IgD-negative memory B cell (primary cell): ENCODE measurements at regions not wholly inside any gene's neighbourhood (a gene's known extent, or its start where the extent isn't known, plus 50 kb on each side); places are given as distances from the start of the nearest gene placed in this dataset.
"Not testable (repeated sequence)": the region's sequence is repeated elsewhere in the genome, so short reads cannot be mapped to it uniquely, and the experiment has no call there.

Experiments
- H3K27ac Mint-ChIP-seq, 3 donors: one replicate each; pipeline ENCODE4 v1.8.0; 2020 to 2022; ENCODE audit warnings: mild to moderate bottlenecking in 3 of 3, mixed read lengths in 3 of 3, moderate library complexity in 1 of 3
- H3K27me3 Mint-ChIP-seq: one replicate; pipeline ENCODE4 v1.8.0; 2021; ENCODE audit warnings: mixed read lengths
- H3K36me3 Mint-ChIP-seq: one replicate; pipeline ENCODE4 v1.8.0; 2020; ENCODE audit warnings: mild to moderate bottlenecking, mixed read lengths
- H3K4me1 Mint-ChIP-seq, 3 donors: one replicate each; pipeline ENCODE4 v1.8.0; 2020 to 2022; ENCODE audit warnings: mixed read lengths in 3 of 3, mild to moderate bottlenecking in 1 of 3
- H3K4me3 Mint-ChIP-seq, 4 donors: one replicate each; pipeline ENCODE4 v1.8.0; 2020 to 2022; ENCODE audit warnings: mild to moderate bottlenecking in 4 of 4, mixed read lengths in 4 of 4, moderate library complexity in 3 of 4
- H3K9me3 Mint-ChIP-seq, 3 donors: one replicate each; pipeline ENCODE4 v1.8.0; 2020 to 2021; ENCODE audit warnings: mixed read lengths in 3 of 3, mild to moderate bottlenecking in 1 of 3

DNA sequence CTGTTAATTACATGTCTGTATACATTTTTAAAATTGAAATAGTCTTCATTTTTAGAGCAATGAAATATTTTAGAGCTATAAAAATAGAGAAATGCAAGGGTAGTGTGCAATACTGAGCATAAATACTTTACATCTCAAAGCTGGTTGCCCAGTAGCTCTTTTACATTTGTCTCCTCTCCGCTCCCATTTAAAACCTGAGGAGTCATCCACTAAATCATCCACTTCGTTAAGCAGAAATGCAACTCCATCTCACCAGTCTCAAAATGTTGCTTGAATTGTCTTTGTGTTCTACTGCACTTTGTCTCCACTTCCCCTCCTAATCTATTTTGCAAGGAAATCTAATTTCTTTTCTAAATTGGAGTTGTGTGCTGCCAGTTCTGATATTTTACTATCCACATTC, 563.6 kb downstream of the VGLL3 start:
- Mint-ChIP-seq H3K9me3 (peaks cover 0 to 13% (median 6%) of the 10 kb centered on the region in 3 donors), H3K4me1 (no peaks in the 10 kb centered on the region), H3K4me3 (no peak overlapping the region), H3K27ac (no peak overlapping the region), H3K27me3 (no peaks in the 10 kb centered on the region), H3K36me3 (peaks cover 2% of the 10 kb centered on the region)

DNA sequence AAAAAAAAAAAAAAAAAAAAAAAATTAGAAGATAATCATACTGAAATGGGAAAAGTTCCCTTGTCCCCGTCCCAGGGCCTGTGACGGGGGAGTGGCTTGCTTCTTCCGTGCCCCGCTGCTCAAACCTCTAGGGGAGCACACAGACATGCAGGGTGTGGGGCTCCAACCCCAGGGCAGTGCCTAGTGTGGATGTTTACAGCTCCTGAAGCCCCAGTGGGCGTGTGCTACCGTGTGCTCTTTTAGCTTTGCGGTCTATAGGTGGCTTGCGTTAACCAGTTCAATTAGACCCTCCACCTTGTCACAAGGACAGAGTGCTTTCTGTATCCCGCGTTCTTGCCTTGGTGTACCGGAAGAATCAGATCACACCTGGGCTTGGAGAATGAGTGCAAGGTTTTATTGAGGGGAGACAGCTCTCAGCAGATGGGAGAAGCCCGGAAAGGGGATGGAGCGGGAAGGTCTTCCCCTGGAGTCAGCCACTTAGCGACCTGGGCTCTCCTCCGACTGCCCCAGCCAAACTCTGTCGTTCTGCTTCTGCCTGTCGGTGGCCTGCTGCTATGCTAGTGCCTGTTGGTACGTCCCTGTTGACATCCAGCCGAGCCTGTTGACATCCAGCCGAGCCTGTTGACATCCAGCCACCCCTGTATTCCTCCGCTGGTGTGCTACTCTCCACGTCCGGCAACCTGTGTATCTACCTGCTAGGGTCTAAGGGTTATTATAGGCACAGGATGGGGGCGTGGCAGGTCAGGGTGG, 569.8 kb downstream of the VGLL3 start:
- H3K9me3 Mint-ChIP-seq, result peaks cover 0 to 10% (median 5%) of the 10 kb centered on the region in 3 donors
- H3K36me3 Mint-ChIP-seq, result no peaks in the 10 kb centered on the region
- H3K27me3 Mint-ChIP-seq, result no peaks in the 10 kb centered on the region
- no peak overlapping the region for H3K4me3 Mint-ChIP-seq
- H3K4me1 Mint-ChIP-seq, result no peaks in the 10 kb centered on the region
- H3K27ac Mint-ChIP-seq, result no peak overlapping the region

DNA sequence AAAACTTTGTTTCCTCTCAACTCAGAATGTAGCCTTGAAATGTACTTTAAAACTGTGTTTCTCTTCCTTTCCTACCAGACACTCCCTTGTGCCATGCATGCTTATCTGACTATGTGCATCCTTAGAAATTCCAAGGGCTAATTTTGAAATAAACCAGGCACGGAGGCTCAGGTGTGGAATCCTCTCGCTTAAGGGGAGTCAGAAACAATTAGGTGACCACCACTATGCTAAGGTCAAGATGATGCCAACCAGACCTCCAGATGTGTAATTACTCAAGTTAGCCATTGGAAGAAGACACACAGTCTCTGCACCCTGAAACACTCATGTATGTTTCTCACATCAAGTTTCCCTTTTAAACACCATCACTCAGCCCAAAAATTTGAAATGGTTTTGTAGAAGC, 572.1 kb downstream of the VGLL3 start:
- Mint-ChIP-seq H3K36me3 (no peaks in the 10 kb centered on the region), H3K4me1 (no peaks in the 10 kb centered on the region), H3K9me3 (peaks cover 0 to 5% (median 2%) of the 10 kb centered on the region in 3 donors), H3K4me3 (no peak overlapping the region), H3K27me3 (no peaks in the 10 kb centered on the region), H3K27ac (no peak overlapping the region)

DNA sequence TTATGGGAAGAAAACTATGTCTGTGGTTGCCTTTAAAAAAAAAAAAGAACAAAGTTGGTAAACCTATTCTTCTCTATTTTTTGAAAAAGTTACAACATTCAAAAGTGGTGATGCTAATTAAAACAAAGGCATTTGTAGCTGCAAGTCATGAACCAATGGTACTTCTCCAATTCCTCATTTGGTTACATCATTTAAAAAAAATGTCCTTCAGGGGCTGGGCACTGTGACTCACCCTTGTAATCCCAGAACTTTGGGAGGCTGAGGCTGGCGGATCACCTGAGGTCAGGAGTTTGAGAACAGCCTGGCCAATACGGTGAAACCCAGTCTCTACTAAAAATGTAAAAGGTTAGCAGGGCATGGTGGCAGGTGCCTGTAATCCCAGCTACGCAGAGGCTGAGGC, 574.6 kb downstream of the VGLL3 start:
- Mint-ChIP-seq H3K27me3 (no peaks in the 10 kb centered on the region), H3K4me3 (no peak overlapping the region), H3K4me1 (no peaks in the 10 kb centered on the region), H3K9me3 (peaks cover 0 to 3% (median 2%) of the 10 kb centered on the region in 3 donors), H3K36me3 (no peaks in the 10 kb centered on the region), H3K27ac (no peak overlapping the region)

DNA sequence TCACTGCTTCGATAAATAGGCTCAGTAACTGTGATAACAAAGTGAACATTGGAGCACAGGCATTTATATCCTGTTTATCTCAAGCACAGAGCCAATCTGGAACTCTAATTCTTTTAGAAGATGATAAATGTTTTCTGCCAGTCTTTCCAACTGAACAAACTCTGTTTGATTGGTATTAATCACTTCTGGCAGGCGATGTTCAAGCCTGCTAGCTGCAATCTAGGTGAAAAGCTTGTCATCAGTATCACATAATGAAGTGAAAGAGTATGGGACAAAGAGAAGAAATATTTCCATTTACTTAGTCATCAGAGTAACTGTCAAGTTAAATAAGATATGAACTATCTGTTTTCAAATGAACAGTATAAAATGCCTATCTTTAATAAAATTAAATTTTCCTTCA, 577.3 kb downstream of the VGLL3 start:
- H3K36me3 Mint-ChIP-seq, result no peaks in the 10 kb centered on the region
- no peak overlapping the region for H3K27ac Mint-ChIP-seq
- H3K27me3 Mint-ChIP-seq, result no peaks in the 10 kb centered on the region
- H3K4me3 Mint-ChIP-seq, result no peak overlapping the region
- peaks cover 4 to 7% (median 5%) of the 10 kb centered on the region in 3 donors for H3K9me3 Mint-ChIP-seq
- no peaks in the 10 kb centered on the region for H3K4me1 Mint-ChIP-seq

DNA sequence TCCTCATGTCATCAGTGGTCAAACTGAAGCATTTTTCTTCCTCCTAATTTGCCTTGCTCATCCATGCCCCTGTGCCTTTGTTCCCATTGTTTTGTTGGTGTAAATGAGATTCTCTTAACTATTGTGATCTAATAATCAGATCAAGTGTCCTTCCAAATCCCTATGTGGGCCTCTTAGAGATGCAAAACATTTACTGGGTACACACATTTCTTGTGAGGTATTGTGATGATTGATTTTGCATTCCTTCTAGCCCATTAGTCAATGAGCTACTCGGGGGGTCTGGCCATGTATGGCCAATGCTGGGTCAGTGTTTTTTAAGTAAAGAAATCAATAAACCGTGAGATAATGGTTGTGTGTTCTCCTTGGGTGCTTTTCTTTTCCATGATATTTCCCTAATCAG, 580.4 kb downstream of the VGLL3 start:
- no peak overlapping the region for H3K27ac Mint-ChIP-seq
- no peak overlapping the region for H3K4me3 Mint-ChIP-seq
- H3K27me3 Mint-ChIP-seq, result no peaks in the 10 kb centered on the region
- H3K4me1 Mint-ChIP-seq, result no peaks in the 10 kb centered on the region
- H3K36me3 Mint-ChIP-seq, result no peaks in the 10 kb centered on the region
- H3K9me3 Mint-ChIP-seq, result peaks cover 4 to 7% (median 5%) of the 10 kb centered on the region in 3 donors

DNA sequence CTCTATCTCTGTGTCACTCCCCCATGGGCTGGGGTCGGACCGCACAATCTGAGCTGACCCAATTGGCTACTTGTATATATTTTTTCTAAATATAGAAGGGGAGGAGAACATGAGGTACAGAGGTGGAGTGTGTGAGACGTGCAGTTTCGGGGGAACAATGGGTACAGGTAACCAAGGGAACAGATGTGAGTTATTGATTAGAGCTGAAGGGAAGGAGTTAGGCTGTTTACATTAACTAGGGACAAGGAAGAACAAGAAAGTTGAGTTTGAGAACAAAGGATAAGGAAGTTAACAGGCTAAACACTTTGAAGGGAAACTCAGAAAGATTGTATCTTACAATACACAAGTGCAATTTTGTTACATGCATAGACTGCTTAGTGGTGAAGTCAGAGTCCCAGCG, 601.2 kb downstream of the VGLL3 start:
- H3K36me3 Mint-ChIP-seq, H3K9me3 Mint-ChIP-seq, H3K4me1 Mint-ChIP-seq, H3K27ac Mint-ChIP-seq, H3K4me3 Mint-ChIP-seq, H3K27me3 Mint-ChIP-seq: not testable (repeated sequence)

DNA sequence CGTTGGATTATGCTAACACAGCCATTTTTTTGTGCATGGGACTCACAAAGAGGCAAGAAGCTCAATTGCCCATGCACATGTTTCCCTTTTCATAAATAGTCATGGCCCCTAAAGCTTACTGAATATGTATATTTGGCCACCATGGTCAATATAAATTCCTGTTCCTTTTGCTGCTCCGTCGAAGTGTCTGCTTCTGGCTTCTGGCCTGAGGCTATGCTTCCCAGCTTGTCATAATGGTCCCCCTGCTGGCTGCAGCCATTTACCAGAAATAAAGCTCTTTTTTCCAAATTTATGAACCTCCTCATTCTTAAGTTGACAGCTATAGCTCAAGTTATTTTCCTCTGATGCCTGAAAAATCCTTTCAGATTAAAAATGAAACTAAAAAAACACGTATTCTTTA, 602.1 kb downstream of the VGLL3 start:
- H3K4me1 Mint-ChIP-seq, result no peaks in the 10 kb centered on the region
- no peaks in the 10 kb centered on the region for H3K27me3 Mint-ChIP-seq
- H3K36me3 Mint-ChIP-seq, result no peaks in the 10 kb centered on the region
- no peak overlapping the region for H3K27ac Mint-ChIP-seq
- H3K4me3 Mint-ChIP-seq, result no peak overlapping the region
- peaks cover 0 to 6% (median 5%) of the 10 kb centered on the region in 3 donors for H3K9me3 Mint-ChIP-seq

DNA sequence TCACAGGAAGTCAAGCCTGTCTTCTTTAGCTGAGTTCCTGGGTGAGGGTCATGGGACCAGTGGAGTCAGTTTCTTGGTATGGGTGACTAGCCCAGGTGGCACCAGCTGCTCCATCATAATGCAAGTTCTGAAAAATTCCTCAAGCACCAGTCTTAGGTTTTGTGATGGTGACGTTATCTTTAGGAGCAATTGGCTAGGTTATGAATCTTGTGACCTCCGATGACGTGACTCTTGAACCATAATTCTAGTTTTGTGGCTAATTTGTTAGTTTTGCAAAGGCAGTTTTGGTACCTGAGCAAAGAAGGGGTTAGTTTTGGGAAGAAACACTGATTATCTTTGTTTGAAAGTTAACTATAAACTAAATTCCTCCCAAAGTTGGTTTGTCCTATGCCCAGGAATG, 608.4 kb downstream of the VGLL3 start:
- Mint-ChIP-seq H3K9me3 (peaks cover 3 to 9% (median 6%) of the 10 kb centered on the region in 3 donors), H3K36me3 (no peaks in the 10 kb centered on the region), H3K4me3 (no peak overlapping the region), H3K27ac (no peak overlapping the region), H3K27me3 (no peaks in the 10 kb centered on the region), H3K4me1 (peaks cover 0 to 1% (median 0%) of the 10 kb centered on the region in 3 donors)

DNA sequence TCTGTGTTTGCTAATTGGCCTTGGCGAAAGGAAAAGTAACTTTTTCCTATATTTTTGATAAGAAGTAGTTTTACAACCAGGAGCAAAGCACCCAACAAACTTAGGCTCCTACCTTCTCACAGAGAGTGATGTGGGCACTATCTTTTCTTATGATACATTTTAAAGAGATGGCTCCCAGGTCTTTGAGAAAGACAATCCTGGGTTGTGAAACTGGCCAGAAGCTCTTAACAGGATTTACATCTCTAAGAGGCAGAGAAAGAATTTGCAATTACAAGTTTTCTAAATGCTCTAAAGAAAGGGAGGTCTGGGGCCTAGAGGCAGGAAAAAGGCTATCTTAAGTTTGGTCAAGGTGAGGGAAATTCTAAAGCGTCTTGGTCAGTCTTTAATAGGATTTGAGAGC, 609.7 kb downstream of the VGLL3 start:
- no peaks in the 10 kb centered on the region for H3K36me3 Mint-ChIP-seq
- no peaks in the 10 kb centered on the region for H3K27me3 Mint-ChIP-seq
- no peak overlapping the region for H3K27ac Mint-ChIP-seq
- no peak overlapping the region for H3K4me3 Mint-ChIP-seq
- peaks cover 4 to 9% (median 5%) of the 10 kb centered on the region in 3 donors for H3K9me3 Mint-ChIP-seq
- H3K4me1 Mint-ChIP-seq, result peaks cover 0 to 3% (median 0%) of the 10 kb centered on the region in 3 donors

DNA sequence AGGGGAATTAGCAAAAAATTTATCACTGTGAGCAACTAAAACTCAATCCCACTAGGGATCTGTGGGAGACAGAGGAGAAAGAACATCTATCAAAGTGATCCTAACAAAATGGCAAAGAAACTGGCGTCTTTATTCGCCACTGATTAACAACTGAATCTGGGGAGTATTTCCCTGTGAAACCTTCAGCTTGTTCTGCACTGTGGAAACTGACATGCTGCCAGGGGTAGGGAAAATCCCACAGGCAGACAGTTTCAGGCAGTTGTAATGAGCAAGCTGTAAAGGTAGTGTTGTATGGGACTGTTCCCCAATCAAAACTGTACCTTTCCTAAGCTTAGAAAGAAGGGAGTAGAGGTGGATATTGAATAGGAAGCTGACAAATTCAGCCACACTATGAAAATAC, 611.7 kb downstream of the VGLL3 start:
- H3K4me1 Mint-ChIP-seq, result peaks cover 0 to 3% (median 0%) of the 10 kb centered on the region in 3 donors
- no peaks in the 10 kb centered on the region for H3K36me3 Mint-ChIP-seq
- H3K4me3 Mint-ChIP-seq, result no peak overlapping the region
- H3K27me3 Mint-ChIP-seq, result no peaks in the 10 kb centered on the region
- H3K9me3 Mint-ChIP-seq, result peaks cover 4 to 6% (median 5%) of the 10 kb centered on the region in 3 donors
- no peak overlapping the region for H3K27ac Mint-ChIP-seq

DNA sequence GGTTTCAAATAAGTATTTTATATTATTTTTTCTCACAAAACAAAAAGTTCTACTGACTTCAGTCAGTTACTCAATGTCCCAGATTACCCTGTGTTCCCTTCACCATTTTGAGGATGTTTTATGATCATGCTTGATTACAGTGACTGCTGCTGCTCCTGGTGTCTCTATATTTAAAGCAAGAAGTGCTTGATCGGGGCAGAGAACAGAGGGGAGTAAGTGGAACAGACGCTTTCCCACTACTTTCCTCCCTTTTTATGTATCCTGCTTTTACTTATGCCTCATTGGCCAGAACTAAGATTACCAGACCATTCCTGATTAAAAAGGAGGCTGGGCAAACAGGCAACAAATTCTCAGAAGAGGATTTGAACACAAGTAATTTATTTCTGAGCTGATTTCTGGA, 612.1 kb downstream of the VGLL3 start:
- peaks cover 0 to 3% (median 0%) of the 10 kb centered on the region in 3 donors for H3K4me1 Mint-ChIP-seq
- H3K27me3 Mint-ChIP-seq, result no peaks in the 10 kb centered on the region
- H3K9me3 Mint-ChIP-seq, result peaks cover 4 to 6% (median 5%) of the 10 kb centered on the region in 3 donors
- H3K36me3 Mint-ChIP-seq, result no peaks in the 10 kb centered on the region
- no peak overlapping the region for H3K4me3 Mint-ChIP-seq
- no peak overlapping the region for H3K27ac Mint-ChIP-seq

DNA sequence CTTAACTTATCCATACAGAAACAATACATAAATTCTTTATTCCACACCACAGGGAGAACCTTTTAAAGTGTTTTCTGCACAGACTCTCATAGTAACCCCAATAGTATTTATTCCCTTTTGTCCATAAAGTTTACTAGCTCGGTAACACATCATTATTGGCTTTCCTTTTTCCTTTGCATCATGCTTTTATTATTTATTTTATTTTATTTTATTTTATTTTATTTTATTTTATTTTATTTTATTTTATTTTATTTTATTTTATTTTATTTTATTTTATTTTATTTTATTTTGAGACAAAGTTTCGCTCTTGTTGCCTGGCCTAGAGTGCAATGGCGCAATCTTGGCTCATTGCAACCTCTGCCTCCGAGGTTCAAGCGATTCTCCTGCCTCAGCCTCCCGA, 655.4 kb downstream of the VGLL3 start:
- not testable (repeated sequence) for H3K27ac Mint-ChIP-seq, H3K9me3 Mint-ChIP-seq, H3K4me1 Mint-ChIP-seq, H3K36me3 Mint-ChIP-seq, H3K27me3 Mint-ChIP-seq, H3K4me3 Mint-ChIP-seq

DNA sequence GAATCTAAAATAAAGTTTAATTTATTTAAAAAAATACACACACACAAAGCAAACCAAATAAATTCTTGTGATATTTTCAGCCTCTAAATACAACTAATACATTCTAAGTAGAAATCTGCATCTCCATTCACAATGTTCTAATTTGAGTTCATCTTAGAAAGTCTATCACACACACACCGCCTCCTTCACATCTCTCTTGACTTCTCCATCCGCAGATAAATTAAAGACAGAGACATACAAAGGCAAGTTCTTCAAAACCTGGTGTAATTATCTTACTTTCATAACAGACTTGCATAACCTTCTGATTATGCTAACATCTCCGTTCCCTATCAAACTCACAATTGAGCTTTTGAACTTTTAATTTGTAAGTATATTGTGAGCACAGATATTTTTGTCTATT, 657.3 kb downstream of the VGLL3 start:
- H3K27me3 Mint-ChIP-seq, result no peaks in the 10 kb centered on the region
- H3K27ac Mint-ChIP-seq, result no peak overlapping the region
- H3K36me3 Mint-ChIP-seq, result no peaks in the 10 kb centered on the region
- no peaks in the 10 kb centered on the region for H3K4me1 Mint-ChIP-seq
- peaks cover 0 to 5% (median 0%) of the 10 kb centered on the region in 3 donors for H3K9me3 Mint-ChIP-seq
- H3K4me3 Mint-ChIP-seq, result no peak overlapping the region

DNA sequence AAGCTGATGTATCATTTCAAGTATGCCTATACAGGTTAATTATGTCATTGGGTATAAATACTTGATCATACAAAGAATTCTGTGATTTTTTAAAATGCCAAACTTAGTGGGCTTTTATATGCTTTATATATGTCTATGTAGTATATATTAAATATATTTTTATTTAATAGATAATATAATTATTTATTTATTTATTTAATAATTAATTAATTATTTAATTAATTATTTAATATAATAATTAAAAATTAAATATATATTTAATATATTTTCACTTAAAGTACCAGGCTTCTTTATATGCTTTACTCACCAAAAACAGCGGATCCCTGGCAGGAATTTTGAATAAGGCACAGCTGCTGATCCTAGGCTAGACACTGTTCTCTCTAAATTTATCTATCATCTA, 687.0 kb downstream of the VGLL3 start:
- Mint-ChIP-seq H3K9me3 (peaks cover 0 to 2% (median 1%) of the 10 kb centered on the region in 3 donors), H3K4me1 (no peaks in the 10 kb centered on the region), H3K27ac (no peak overlapping the region), H3K36me3 (no peaks in the 10 kb centered on the region), H3K4me3 (no peak overlapping the region), H3K27me3 (no peaks in the 10 kb centered on the region)

DNA sequence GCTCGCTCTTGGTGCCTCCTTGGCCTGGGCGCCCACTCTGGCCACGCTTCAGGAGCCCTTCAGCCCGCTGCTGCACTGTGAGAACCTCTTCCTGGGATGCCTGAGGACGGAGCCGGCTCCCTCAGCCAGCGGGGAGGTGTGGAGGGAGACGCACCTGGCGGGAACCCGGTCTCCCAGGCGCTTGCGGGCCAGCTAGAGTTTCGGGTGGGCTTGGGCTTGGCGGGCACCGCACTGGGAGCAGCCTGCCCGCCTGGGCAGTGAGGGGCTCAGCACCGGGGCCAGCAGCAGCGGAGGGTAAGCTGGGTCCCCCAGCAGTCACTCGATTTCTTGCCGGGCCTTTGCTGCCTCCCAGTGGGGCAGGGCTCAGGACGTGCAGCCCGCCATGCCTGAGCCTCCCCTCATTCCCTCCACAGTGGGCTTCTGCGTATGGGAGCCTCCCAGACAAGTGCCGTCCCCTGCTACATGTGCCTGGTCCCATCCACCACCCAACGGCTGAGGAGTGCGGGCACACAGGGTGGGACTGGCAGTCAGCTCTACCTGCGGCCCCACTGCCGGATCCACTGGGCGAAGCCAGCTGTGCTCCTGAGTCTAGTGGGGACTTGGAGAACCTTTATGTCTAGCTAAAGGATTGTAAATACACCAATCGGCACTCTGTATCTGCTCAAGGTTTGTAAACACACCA, 708.7 kb downstream of the VGLL3 start:
- Mint-ChIP-seq H3K9me3 (peaks cover 3 to 9% (median 5%) of the 10 kb centered on the region in 3 donors), H3K4me1 (no peaks in the 10 kb centered on the region), H3K27ac (no peak overlapping the region), H3K4me3 (no peak overlapping the region), H3K27me3 (no peaks in the 10 kb centered on the region), H3K36me3 (no peaks in the 10 kb centered on the region)
